G401 (cell line): ENCODE measurements at regions not wholly inside any gene's neighbourhood (a gene's known extent, or its start where the extent isn't known, plus 50 kb on each side); places are given as distances from the start of the nearest gene placed in this dataset.
A peak's percentile ranks its signal among the peaks of the same experiment; 100 is the strongest.

ENCODE experiments used
- DNase-seq: peaks from one replicate; pipeline ENCODE4 v3.0.0-alpha.2; 2015; ENCODE audit warnings: low spot score
- in situ Hi-C: cut with HindIII; loops from 2 replicates; pipeline ENCODE4 v1.10.0; 2016; ENCODE audit warnings: low sequenced_read_pairs, mixed read lengths

DNA sequence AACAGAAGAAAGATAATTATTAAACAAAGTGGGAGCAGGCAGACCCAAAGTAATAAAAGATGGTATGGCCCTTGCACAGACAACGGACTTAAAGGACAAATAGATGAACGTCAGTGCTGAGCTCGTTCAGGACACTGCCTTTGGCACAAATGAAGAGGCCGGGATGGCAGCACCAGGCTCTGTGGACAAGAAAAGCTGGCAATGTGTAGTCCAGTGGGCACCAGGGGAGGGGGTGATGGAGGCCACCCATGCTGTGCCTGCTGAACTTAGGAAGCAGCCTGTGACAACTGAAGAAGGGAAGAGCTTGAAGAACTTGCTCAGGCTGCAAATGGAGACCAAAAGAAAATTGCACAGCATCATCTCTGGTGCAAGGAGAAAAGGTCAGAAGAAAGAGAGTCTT lies 131.0 kb downstream of the ANKRD60 start:
- in situ Hi-C loops = no loop called here
- DNase-seq = no peak

- no peak for DNase-seq
- in situ Hi-C loops = no loop called here
These were observed 131.5 kb downstream of the ANKRD60 start for GRCh38 chr20:58096880-58097423.

DNA sequence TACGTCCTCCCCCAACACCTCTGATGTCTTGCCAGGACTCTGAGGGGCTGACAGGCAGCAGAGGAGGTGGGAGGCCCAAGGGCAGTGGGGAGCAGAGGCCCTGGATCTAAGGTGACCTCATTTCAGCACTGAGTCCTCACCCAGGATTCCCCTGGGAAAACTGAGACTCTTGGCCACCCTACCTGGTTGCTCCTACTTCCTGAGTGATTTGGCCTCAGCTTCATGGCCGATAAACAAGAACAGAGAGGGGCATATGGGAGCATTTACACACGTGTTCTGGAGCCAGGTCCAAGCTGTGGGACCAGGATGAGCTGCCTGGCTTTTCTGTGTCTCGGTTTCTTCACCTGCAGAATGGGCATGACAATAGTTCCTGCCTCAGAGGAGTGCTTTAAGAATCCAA lies 133.8 kb downstream of the ANKRD60 start:
- in situ Hi-C loops = no loop called here
- DNase-seq = no peak

DNA sequence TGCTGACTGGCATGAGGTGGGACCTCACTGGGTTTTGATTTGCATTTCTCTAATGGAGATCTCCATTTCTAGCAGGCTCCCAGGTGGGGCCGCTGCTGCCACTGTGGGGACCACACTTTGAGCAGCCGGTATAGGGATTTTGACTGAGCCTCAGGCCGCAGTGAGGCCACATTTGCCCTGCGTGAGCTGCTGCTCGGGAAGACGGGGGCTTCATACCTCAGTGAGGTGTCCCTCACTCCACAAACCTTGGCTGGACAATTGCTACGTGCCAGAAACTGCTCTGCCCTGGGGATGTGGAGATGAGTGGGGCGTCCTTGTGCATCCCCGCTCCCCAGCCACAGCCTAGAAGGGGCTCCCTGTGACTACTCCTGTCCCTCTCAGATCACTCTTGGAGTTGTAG lies 134.3 kb downstream of the ANKRD60 start:
- in situ Hi-C loops = no loop called here
- DNase-seq = no peak

- no peak for DNase-seq
- in situ Hi-C loops = no loop called here
These were observed 135.6 kb downstream of the ANKRD60 start for GRCh38 chr20:58092871-58093270.

DNA sequence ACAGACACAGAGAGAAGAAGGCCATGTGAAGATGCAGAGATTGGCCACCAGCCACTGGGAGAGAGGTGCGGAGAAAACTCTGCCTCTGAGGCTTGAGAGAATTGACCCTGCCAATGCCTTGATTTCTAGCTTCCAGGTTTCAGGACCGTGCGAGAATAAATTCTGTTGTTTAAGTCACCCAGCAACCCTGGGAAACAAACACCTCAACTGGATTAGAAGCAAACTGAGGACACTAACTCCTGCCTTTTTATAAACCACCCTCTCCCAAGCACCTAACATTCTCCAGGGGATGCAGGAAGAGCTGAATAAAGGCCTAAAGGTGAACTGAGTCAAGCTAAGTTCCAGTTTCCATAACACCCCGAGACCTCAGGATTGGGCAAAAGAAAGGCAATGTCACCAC lies 136.1 kb downstream of the ANKRD60 start:
- in situ Hi-C loops = no loop called here
- DNase-seq = no peak

DNA sequence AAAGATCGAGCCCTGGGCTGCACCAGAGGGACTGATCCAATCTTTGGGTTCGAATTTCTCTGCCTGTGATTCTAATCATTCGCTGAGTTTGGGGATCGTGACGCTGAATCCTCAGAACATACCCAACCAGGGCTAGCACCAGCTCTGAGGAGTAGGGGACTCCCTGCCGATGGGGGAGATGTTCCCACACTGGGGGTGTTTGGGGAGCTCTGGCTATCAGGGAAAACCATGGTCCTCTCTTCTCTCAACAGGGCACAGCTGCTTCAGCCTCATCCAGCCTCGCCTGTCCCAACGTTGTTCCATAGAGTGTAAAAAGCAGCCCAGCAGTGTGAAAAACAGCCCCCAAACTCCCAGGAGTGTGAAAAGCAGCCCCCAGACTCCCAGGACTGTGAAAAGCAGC lies 136.6 kb downstream of the ANKRD60 start:
- in situ Hi-C loops = no loop called here
- DNase-seq = no peak

- in situ Hi-C loops = no loop called here
- no peak for DNase-seq
These were observed 138.3 kb downstream of the ANKRD60 start for GRCh38 chr20:58090161-58090560.

- no peak for DNase-seq
- in situ Hi-C loops = no loop called here
These were observed 139.8 kb downstream of the ANKRD60 start for GRCh38 chr20:58088625-58089024.

- in situ Hi-C loops = no loop called here
- no peak for DNase-seq
These were observed 140.3 kb downstream of the ANKRD60 start for GRCh38 chr20:58088105-58088504.

- DNase-seq = no peak
- in situ Hi-C loops = no loop called here
These were observed 140.9 kb downstream of the ANKRD60 start for GRCh38 chr20:58087562-58087858.

DNA sequence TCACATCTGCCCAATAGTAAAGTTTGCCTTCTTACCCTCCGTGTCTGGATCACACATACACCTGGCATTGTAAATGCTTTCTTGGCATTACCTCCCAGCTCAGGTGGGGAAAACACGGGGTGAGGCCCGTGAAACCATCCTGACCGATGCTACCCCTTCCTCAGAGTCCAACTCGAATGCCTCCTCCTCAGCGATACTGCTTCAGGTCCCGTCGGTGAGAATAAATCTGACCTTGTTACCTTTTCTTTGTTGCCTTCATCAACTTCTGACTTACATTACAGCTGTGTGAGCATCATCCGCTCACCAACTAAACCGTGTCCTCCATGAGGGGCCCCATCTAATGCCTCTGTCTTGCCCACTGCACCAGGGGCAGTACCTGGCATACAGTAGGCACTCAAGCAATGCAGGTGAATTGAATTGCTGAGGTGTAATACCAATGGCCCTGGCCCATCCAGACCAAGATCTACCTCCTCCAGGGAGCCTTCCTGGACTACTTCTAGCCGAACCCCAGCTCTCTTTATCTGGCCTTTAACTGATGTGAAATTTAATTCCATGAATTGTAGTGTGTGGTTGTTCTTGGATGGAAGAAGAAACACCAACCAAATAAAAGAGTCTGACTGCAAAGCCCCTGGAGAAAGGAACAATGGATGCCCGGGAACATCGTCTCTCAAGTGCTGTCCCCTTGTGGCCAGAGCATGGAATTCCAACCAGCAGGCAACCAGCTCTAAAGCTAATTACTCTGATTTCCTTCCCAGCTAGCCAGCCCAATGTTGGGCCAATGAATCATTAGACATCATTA lies 141.5 kb downstream of the ANKRD60 start:
- in situ Hi-C loops = no loop called here
- peak; percentile 16 for DNase-seq

DNA sequence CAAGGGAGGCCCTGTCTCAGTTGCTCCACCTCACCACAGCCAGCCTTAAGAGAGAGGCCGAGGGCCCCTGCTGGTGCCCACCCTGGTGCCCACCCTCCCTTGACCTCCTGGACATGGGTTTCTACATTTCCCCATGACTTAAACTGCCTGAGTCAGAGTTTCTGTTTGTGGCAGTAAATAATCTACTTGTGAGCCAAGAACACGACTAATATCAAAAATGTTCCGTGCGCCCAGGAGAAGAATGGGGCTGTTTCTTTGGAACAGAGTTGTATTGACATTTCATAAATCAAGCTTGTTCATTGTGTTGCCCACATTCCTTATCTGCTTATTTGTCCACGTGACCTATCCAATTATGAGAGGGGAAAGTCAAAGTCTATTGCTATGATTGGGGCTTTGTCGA lies 143.5 kb downstream of the ANKRD60 start:
- in situ Hi-C loops = no loop called here
- no peak for DNase-seq

GRCh38 chr20:58084566-58084965 lies 143.9 kb downstream of the ANKRD60 start:
- in situ Hi-C loops = no loop called here
- DNase-seq = no peak

DNA sequence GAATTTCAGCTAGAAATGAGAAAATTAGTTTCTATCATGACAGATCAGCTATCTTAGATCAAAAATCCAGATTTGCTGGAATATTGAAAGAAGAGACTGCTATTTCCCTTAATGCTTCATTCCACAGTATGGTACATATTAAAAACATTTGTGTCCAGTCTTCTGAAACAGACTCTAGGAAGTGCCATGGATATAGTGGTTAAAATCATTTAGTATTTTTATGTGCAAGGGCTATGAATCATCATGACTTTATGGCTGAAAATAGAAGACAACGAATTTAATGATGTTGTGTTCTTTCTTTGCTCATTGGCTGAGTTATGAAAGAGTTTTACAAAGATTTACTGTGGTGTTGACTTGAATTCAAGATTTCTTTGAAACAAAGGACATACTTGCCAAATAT lies 146.6 kb downstream of the ANKRD60 start:
- in situ Hi-C loops = no loop called here
- no peak for DNase-seq

- in situ Hi-C loops = no loop called here
- no peak for DNase-seq
These were observed 149.5 kb downstream of the ANKRD60 start for GRCh38 chr20:58078741-58079522.

- no peak for DNase-seq
- in situ Hi-C loops = no loop called here
These were observed 151.2 kb downstream of the ANKRD60 start for GRCh38 chr20:58077282-58077681.

GRCh38 chr20:58076405-58076804 lies 152.0 kb downstream of the ANKRD60 start:
- no peak for DNase-seq

DNA sequence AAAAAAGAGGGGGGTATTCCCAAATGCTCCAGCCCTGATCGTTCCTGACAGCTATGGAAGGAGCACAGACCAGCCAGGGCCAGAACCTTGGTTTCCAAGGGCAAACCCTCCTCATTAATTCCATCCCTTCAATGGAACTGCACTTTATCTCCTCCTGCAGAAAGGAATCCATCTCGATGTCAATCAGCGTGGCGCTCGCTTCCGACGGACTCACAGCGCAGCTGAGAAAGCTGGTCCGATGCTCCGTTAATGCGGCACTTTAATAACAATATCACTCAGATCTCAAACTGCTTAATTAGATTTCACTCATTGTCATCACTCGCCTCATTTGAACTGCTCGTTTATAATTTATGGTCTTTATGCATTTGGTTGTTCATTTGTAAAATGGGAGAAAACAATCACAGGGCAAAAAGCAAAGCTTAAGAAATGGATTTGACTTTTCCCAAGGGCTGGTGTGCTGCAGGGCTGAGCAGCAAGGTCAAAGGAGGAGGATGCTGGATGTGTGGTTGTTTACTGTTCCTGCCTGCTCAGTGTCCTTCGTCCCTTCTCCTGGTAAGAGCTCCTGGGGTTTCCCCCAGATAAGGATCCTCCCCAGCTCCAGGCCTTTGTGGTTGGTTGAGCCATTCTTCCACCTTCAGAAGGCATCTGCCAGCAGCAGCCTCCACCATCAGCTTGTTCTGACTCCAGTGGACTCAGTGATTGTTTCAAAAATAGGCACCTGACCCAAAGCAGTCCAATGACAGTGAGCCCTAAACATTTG lies 152.7 kb downstream of the ANKRD60 start:
- DNase-seq = no peak
- in situ Hi-C loops = no loop called here

More at GRCh38 chr20:58076405-58076804, 152.0 kb downstream of the ANKRD60 start:
- in situ Hi-C loops = no loop called here
